ENCODE measurements at regions not wholly inside any gene's neighbourhood (a gene's known extent, or its start where the extent isn't known, plus 50 kb on each side); places are given as distances from the start of the nearest gene placed in this dataset.

DNA sequence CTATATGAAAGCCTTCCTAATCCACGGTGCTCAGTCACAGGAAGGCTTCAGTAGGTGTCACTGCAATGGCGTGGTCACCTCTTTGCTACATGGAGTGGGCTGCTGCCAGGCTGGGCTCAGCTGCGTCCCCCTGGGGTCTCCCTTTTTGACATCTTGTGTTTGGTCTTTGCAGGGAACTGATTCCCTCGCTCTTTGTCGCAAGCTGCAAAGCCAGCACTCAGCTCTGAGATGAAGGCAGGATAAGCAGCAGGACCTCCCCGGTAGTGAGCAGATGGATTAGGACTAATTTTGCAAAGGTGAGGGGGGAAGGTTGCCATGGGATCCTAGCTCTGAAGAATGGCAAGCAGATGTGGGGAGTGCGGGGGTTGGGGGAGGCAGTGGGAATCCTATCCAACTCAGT lies 173.9 kb upstream of the ARL4C start:
- no peak overlapping the region for H3K4me2 ChIP-seq (ENCODE audit: low read length)
- BruUV-seq (replicated peaks): no TSS peak
- ChIA-PET CTCF (no interaction called here), POLR2A (ENCODE audit: unreplicated experiment) (no interaction called here)
- no peaks in the 10 kb centered on the region for H3K36me3 ChIP-seq (ENCODE audit: low read depth, low read length)
- no peak overlapping the region for H3K27ac ChIP-seq (ENCODE audit: low read length)
- DNase-seq (no peak), ATAC-seq (no peak)
- no peak for TF ChIP-seq EZH2phosphoT487 (IDR thresholded peaks at IDR 0.05; ENCODE audit: borderline replicate concordance, low read length)
- TF ChIP-seq, protein P1, sequence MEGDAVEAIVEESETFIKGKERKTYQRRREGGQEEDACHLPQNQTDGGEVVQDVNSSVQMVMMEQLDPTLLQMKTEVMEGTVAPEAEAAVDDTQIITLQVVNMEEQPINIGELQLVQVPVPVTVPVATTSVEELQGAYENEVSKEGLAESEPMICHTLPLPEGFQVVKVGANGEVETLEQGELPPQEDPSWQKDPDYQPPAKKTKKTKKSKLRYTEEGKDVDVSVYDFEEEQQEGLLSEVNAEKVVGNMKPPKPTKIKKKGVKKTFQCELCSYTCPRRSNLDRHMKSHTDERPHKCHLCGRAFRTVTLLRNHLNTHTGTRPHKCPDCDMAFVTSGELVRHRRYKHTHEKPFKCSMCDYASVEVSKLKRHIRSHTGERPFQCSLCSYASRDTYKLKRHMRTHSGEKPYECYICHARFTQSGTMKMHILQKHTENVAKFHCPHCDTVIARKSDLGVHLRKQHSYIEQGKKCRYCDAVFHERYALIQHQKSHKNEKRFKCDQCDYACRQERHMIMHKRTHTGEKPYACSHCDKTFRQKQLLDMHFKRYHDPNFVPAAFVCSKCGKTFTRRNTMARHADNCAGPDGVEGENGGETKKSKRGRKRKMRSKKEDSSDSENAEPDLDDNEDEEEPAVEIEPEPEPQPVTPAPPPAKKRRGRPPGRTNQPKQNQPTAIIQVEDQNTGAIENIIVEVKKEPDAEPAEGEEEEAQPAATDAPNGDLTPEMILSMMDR (conservative IDR thresholded peaks at IDR 0.05; ENCODE audit: low read depth, low read length): no peak
- TF ChIP-seq EZH2 (IDR thresholded peaks at IDR 0.05; ENCODE audit: low read length, unreplicated experiment): no peak
- no peak overlapping the region for H3K4me3 ChIP-seq (ENCODE audit: low read length)
- no peak overlapping the region for H2AFZ ChIP-seq (ENCODE audit: low read length)
- no peaks in the 10 kb centered on the region for H4K20me1 ChIP-seq (ENCODE audit: low read length)
- H3F3A ChIP-seq (ENCODE audit: low read length, unreplicated experiment): no peaks in the 10 kb centered on the region
- no peak overlapping the region for H3K9ac ChIP-seq (ENCODE audit: low read length)
- no peaks in the 10 kb centered on the region for H3K27me3 ChIP-seq (ENCODE audit: low read length)
- peaks cover 21% of the 10 kb centered on the region for H3K4me1 ChIP-seq (ENCODE audit: insufficient read depth, low read length)
- intact Hi-C loops (cut with micrococcal nuclease): loop anchor here (10.0 kb wide), 1 partner anchor 116 kb away; no protein-coding TSS in a partner anchor
- H3K9me2 ChIP-seq (replicated peaks; ENCODE audit: low read length): no peaks in the 10 kb centered on the region
- H3K79me2 ChIP-seq (ENCODE audit: low read length): no peaks in the 10 kb centered on the region
- H3K9me3 ChIP-seq (ENCODE audit: low read length): no peaks in the 10 kb centered on the region

DNA sequence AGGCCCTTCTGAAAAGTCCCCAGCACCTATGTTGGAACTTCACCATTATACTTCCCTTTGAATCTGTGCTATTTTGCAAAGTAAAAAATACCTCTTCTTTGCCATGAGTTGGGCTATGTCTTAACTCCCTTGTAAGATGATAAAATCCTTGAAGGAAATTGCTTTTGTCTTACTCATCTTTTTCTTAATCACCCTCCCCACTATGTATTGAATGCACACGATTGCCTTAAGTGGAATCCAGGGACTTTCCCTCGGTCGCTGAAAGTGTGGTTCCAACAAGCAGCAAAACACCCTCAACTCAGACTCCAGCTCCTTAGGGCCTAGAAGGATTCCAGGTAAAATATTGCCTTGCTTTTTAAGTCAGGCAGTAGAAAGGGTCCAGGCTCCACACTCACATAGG lies 173.2 kb upstream of the ARL4C start:
- BruUV-seq (replicated peaks): no TSS peak
- Histone ChIP-seq H3K9me3 (ENCODE audit: low read length) (no peaks in the 10 kb centered on the region), H4K20me1 (ENCODE audit: low read length) (no peaks in the 10 kb centered on the region), H3F3A (ENCODE audit: low read length, unreplicated experiment) (no peaks in the 10 kb centered on the region), H2AFZ (ENCODE audit: low read length) (no peak overlapping the region), H3K4me1 (ENCODE audit: insufficient read depth, low read length) (peaks cover 14% of the 10 kb centered on the region), H3K4me3 (ENCODE audit: low read length) (no peak overlapping the region), H3K9me2 (replicated peaks; ENCODE audit: low read length) (no peaks in the 10 kb centered on the region), H3K9ac (ENCODE audit: low read length) (no peak overlapping the region), H3K4me2 (ENCODE audit: low read length) (peak overlapping the region; percentile 15), H3K27ac (ENCODE audit: low read length) (no peak overlapping the region), H3K27me3 (ENCODE audit: low read length) (no peaks in the 10 kb centered on the region), H3K79me2 (ENCODE audit: low read length) (no peaks in the 10 kb centered on the region), H3K36me3 (ENCODE audit: low read depth, low read length) (no peaks in the 10 kb centered on the region)
- intact Hi-C loops (cut with micrococcal nuclease): loop anchor here (10.0 kb wide), 1 partner anchor 115 kb away; no protein-coding TSS in a partner anchor
- DNase-seq: peak; percentile 70
- TF ChIP-seq EZH2phosphoT487 (IDR thresholded peaks at IDR 0.05; ENCODE audit: borderline replicate concordance, low read length) (no peak), EZH2 (IDR thresholded peaks at IDR 0.05; ENCODE audit: low read length, unreplicated experiment) (no peak)
- TF ChIP-seq, protein P1 (conservative IDR thresholded peaks at IDR 0.05; ENCODE audit: low read depth, low read length): no peak
- POLR2A ChIA-PET (ENCODE audit: unreplicated experiment): no interaction called here
- ATAC-seq: peak; percentile 45
- CTCF ChIA-PET: no interaction called here

DNA sequence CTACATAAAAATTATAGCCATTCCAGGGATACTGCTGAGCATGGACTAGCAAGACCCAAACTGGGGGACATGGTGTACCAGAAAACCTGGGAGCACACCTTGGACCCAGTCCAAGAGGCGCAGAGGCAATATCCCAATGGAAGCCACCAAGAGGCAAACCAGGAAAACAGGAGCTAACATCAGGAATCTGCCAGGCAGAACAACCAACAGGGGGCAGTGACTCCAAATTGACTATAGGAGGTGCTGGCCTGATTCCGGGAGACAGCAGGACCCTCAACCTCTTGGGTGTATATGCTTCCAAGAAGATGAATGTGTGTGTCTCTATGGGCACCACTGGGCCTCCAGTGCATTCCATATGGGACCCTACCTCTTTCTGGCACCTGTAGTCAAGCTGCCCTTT lies 172.7 kb upstream of the ARL4C start:
- H4K20me1 ChIP-seq (ENCODE audit: low read length): no peaks in the 10 kb centered on the region
- peaks cover 10% of the 10 kb centered on the region for H3K4me1 ChIP-seq (ENCODE audit: insufficient read depth, low read length)
- intact Hi-C loops (cut with micrococcal nuclease): loop anchor here (10.0 kb wide), 1 partner anchor 115 kb away; no protein-coding TSS in a partner anchor
- POLR2A ChIA-PET (ENCODE audit: unreplicated experiment): no interaction called here
- H2AFZ ChIP-seq (ENCODE audit: low read length): no peak overlapping the region
- DNase-seq (no peak), ATAC-seq (no peak)
- H3K9me2 ChIP-seq (replicated peaks; ENCODE audit: low read length): no peaks in the 10 kb centered on the region
- no peak overlapping the region for H3K9ac ChIP-seq (ENCODE audit: low read length)
- H3K4me3 ChIP-seq (ENCODE audit: low read length): no peak overlapping the region
- no peak overlapping the region for H3K27ac ChIP-seq (ENCODE audit: low read length)
- no peaks in the 10 kb centered on the region for H3F3A ChIP-seq (ENCODE audit: low read length, unreplicated experiment)
- H3K27me3 ChIP-seq (ENCODE audit: low read length): no peaks in the 10 kb centered on the region
- H3K36me3 ChIP-seq (ENCODE audit: low read depth, low read length): no peaks in the 10 kb centered on the region
- peak overlapping the region; percentile 15 for H3K4me2 ChIP-seq (ENCODE audit: low read length)
- H3K9me3 ChIP-seq (ENCODE audit: low read length): no peaks in the 10 kb centered on the region
- TF ChIP-seq, protein P1 (conservative IDR thresholded peaks at IDR 0.05; ENCODE audit: low read depth, low read length): peak; percentile 45
- no peak for TF ChIP-seq EZH2phosphoT487 (IDR thresholded peaks at IDR 0.05; ENCODE audit: borderline replicate concordance, low read length)
- CTCF ChIA-PET: no interaction called here
- no peaks in the 10 kb centered on the region for H3K79me2 ChIP-seq (ENCODE audit: low read length)
- no TSS peak for BruUV-seq (replicated peaks)
